Hepatocyte (in vitro differentiated cells): ENCODE measurements at regions not wholly inside any gene's neighbourhood (a gene's known extent, or its start where the extent isn't known, plus 50 kb on each side); places are given as distances from the start of the nearest gene placed in this dataset.

Source experiments
- CTCF ChIP-seq: fragments of 200-600 bp; sonication (generic); IDR thresholded peaks from 2 replicates; pipeline ENCODE4 v1.5.1; 2016; ENCODE audit warnings: antibody characterized with exemption, mild to moderate bottlenecking; ENCODE audit not compliant: poor library complexity
- EZH2 ChIP-seq: fragments of 200-600 bp; sonication (generic); IDR thresholded peaks from 2 replicates; pipeline ENCODE4 v1.6.1; 2016; ENCODE audit warnings: antibody characterized with exemption, mild to moderate bottlenecking, borderline replicate concordance
- EZH2phosphoT487 ChIP-seq: fragments of 200-600 bp; sonication (generic); IDR thresholded peaks from one replicate; pipeline ENCODE4 v1.6.1; 2018; ENCODE audit warnings: antibody characterized with exemption, mild to moderate bottlenecking, low read depth, moderate library complexity; ENCODE audit not compliant: unreplicated experiment, severe bottlenecking

GRCh38 chr14:65357689-65358088 lies 54.8 kb upstream of the FUT8 start:
- TF ChIP-seq CTCF = no peak
- no peak for TF ChIP-seq EZH2
- TF ChIP-seq EZH2phosphoT487 = no peak
